H1 (cell line): ENCODE measurements at regions not wholly inside any gene's neighbourhood (a gene's known extent, or its start where the extent isn't known, plus 50 kb on each side); places are given as distances from the start of the nearest gene placed in this dataset.

Experiments used
- ASH2L ChIP-seq: fragments of 200-600, 300-600 bp; sonication (generic); IDR thresholded peaks from one replicate; pipeline ENCODE4 v1.7.1; 2017; ENCODE audit warnings: low read length
- NANOG ChIP-seq: IDR thresholded peaks from 2 replicates; pipeline ENCODE4 v1.6.1; 2011; ENCODE audit warnings: low read length, low read depth, mild to moderate bottlenecking, inconsistent platforms; ENCODE audit not compliant: insufficient read depth, poor library complexity, severe bottlenecking
- POLR2A ChIP-seq, 2 experiments: IDR thresholded peaks; 1 replicate in 1 of 2; 2 replicates in 1 of 2; pipeline ENCODE4 v1.6.1; 2011; ENCODE audit warnings: low read depth in 2 of 2, low read length in 2 of 2, mild to moderate bottlenecking in 2 of 2; ENCODE audit errors: control extremely low read depth in 1 of 2
- SRF ChIP-seq: IDR thresholded peaks from 2 replicates; pipeline ENCODE4 v1.6.1; 2011; ENCODE audit warnings: mild to moderate bottlenecking, low read depth, low read length, moderate library complexity
- TAF1 ChIP-seq: IDR thresholded peaks from 2 replicates; pipeline ENCODE4 v1.6.1; 2011; ENCODE audit warnings: mild to moderate bottlenecking, low read depth, low read length

DNA sequence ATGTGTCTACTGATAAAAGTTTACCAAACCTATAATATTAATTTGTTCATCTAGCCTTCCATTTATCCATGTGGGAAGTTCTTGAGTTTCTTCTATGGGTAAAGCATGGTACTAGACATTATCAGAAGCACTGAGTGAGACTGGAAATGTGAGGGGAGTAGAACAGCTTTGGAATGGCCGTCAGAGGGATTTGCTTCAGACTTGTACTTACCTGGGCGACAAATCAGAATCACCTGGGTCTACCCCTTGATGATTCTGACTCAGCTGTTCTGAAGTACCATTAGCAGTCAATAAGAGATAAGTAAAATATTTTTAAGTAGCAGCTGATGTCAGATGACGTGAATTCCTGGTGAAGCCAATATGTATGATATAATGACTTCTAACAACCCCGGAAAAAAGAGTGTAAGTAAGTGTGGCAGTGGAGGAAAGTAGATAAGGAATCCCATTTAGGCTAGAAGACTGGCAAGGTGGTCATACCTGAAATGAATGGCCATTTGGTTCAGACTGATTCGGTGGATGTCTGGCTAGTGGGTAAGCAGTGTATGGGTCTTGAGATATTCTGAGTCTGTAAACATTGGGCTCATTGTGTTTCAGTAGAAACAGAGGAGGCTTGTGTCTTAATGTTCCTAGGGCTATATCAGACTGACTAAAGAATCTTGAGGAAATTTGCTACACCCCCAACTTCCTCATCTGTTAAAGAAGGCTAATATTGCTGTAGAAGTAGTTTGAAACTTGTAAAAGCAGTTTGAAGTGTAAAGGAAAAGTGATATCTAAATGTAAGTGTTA is 409.2 kb downstream of the NKX6-1 start:
- no peak for TF ChIP-seq POLR2A (IDR thresholded peaks at IDR 0.05; ENCODE audit: control extremely low read depth in 1 of 2, low read depth in 2 of 2, low read length in 2 of 2)
- no peak for TF ChIP-seq SRF
- no peak for TF ChIP-seq NANOG
- no peak for TF ChIP-seq TAF1
- no peak for TF ChIP-seq ASH2L
